ENCODE measurements at regions not wholly inside any gene's neighbourhood (a gene's known extent, or its start where the extent isn't known, plus 50 kb on each side); places are given as distances from the start of the nearest gene placed in this dataset.

- no peaks in the 10 kb centered on the region for H3K9me3 ChIP-seq (ENCODE audit: control insufficient read depth, low read depth, low read length)
- H3K4me2 ChIP-seq (ENCODE audit: control insufficient read depth, extremely low read depth, insufficient read depth, low read depth, low read length): no peak overlapping the region
- no peaks in the 10 kb centered on the region for H3K4me1 ChIP-seq (ENCODE audit: control insufficient read depth, extremely low read depth, insufficient read depth, low read length)
- FAIRE-seq (no peak), DNase-seq (ENCODE audit: low read depth, low spot score) (no peak)
- no peak overlapping the region for H3K9ac ChIP-seq (ENCODE audit: control insufficient read depth, extremely low read depth, insufficient read depth, low read length)
- dilution Hi-C loops (cut with MboI; ENCODE audit: extremely low pct_ligation_motif_present, low sequenced_read_pairs): no loop called here
- H3K27me3 ChIP-seq (ENCODE audit: control insufficient read depth, extremely low read depth, insufficient read depth, low read length): no peaks in the 10 kb centered on the region
- no peak overlapping the region for H2AFZ ChIP-seq (ENCODE audit: control insufficient read depth, low read length)
- no peak overlapping the region for H3K27ac ChIP-seq (ENCODE audit: control insufficient read depth, insufficient read depth, low read length)
- TF ChIP-seq CTCF (optimal IDR thresholded peaks at IDR 0.05 in 1 of 3, IDR thresholded peaks at IDR 0.05 in 1 of 3, conservative IDR thresholded peaks at IDR 0.05 in 1 of 3; ENCODE audit: extremely low read depth in 1 of 3, insufficient read depth in 2 of 3, low read length in 3 of 3) (no peak), EZH2 (IDR thresholded peaks at IDR 0.05; ENCODE audit: low read length) (no peak)
- H3K36me3 ChIP-seq (ENCODE audit: control insufficient read depth in 2 of 2, extremely low read depth in 1 of 2, insufficient read depth in 2 of 2, low read length in 2 of 2): no peaks in the 10 kb centered on the region
- H3K4me3 ChIP-seq (ENCODE audit: control insufficient read depth in 2 of 3, extremely low read depth in 1 of 3, insufficient read depth in 2 of 3, low read depth in 1 of 3, low read length in 3 of 3): no peak overlapping the region
- H3K79me2 ChIP-seq (ENCODE audit: control insufficient read depth, insufficient read depth, low read length): no peaks in the 10 kb centered on the region
- H3K9me1 ChIP-seq (ENCODE audit: control insufficient read depth, extremely low read depth, insufficient read depth, low read length): no peaks in the 10 kb centered on the region
- no peaks in the 10 kb centered on the region for H4K20me1 ChIP-seq (ENCODE audit: control insufficient read depth, extremely low read depth, insufficient read depth, low read length)
Measured at GRCh38 chr3:28906561-28907310, 374.1 kb upstream of the RBMS3 start.

GRCh38 chr3:28907616-28908015 is 373.3 kb upstream of the RBMS3 start:
- Histone ChIP-seq H2AFZ (ENCODE audit: control insufficient read depth, low read length) (no peak overlapping the region), H3K27me3 (ENCODE audit: control insufficient read depth, extremely low read depth, insufficient read depth, low read length) (no peaks in the 10 kb centered on the region), H3K9me1 (ENCODE audit: control insufficient read depth, extremely low read depth, insufficient read depth, low read length) (no peaks in the 10 kb centered on the region), H3K79me2 (ENCODE audit: control insufficient read depth, insufficient read depth, low read length) (no peaks in the 10 kb centered on the region), H3K9me3 (ENCODE audit: control insufficient read depth, low read depth, low read length) (no peaks in the 10 kb centered on the region), H3K4me1 (ENCODE audit: control insufficient read depth, extremely low read depth, insufficient read depth, low read length) (no peaks in the 10 kb centered on the region), H3K27ac (ENCODE audit: control insufficient read depth, insufficient read depth, low read length) (no peak overlapping the region), H3K4me2 (ENCODE audit: control insufficient read depth, extremely low read depth, insufficient read depth, low read depth, low read length) (no peak overlapping the region), H3K4me3 (ENCODE audit: control insufficient read depth in 2 of 3, extremely low read depth in 1 of 3, insufficient read depth in 2 of 3, low read depth in 1 of 3, low read length in 3 of 3) (no peak overlapping the region), H4K20me1 (ENCODE audit: control insufficient read depth, extremely low read depth, insufficient read depth, low read length) (no peaks in the 10 kb centered on the region), H3K9ac (ENCODE audit: control insufficient read depth, extremely low read depth, insufficient read depth, low read length) (no peak overlapping the region), H3K36me3 (ENCODE audit: control insufficient read depth in 2 of 2, extremely low read depth in 1 of 2, insufficient read depth in 2 of 2, low read length in 2 of 2) (no peaks in the 10 kb centered on the region)
- DNase-seq (ENCODE audit: low read depth, low spot score): no peak
- dilution Hi-C loops (cut with MboI; ENCODE audit: extremely low pct_ligation_motif_present, low sequenced_read_pairs): no loop called here
- no peak for FAIRE-seq
- TF ChIP-seq EZH2 (IDR thresholded peaks at IDR 0.05; ENCODE audit: low read length) (no peak), CTCF (optimal IDR thresholded peaks at IDR 0.05 in 1 of 3, IDR thresholded peaks at IDR 0.05 in 1 of 3, conservative IDR thresholded peaks at IDR 0.05 in 1 of 3; ENCODE audit: extremely low read depth in 1 of 3, insufficient read depth in 2 of 3, low read length in 3 of 3) (no peak)

Measured in keratinocyte (primary cell).